Endodermal cell (in vitro differentiated cells): ENCODE measurements at regions not wholly inside any gene's neighbourhood (a gene's known extent, or its start where the extent isn't known, plus 50 kb on each side); places are given as distances from the start of the nearest gene placed in this dataset.

Experiments
- DNase-seq: peaks from one replicate; pipeline ENCODE4 v3.0.0-alpha.2; 2017
- H3K27ac ChIP-seq: 2 replicates; pipeline ENCODE4 v1.5.1; 2013; ENCODE audit warnings: mild to moderate bottlenecking, low read depth, low read length, moderate library complexity
- H3K27me3 ChIP-seq: 2 replicates; pipeline ENCODE4 v1.6.1; 2013; ENCODE audit warnings: mild to moderate bottlenecking, low read length, moderate library complexity; ENCODE audit not compliant: insufficient read depth, control insufficient read depth, poor library complexity, severe bottlenecking
- H3K36me3 ChIP-seq: 2 replicates; pipeline ENCODE4 v1.7.0; 2013; ENCODE audit warnings: mild to moderate bottlenecking, low read length, moderate library complexity; ENCODE audit not compliant: control insufficient read depth, insufficient read depth
- H3K4me1 ChIP-seq: one replicate; pipeline ENCODE4 v1.7.0; 2013; ENCODE audit warnings: low read length; ENCODE audit not compliant: control insufficient read depth, insufficient read depth
- H3K4me3 ChIP-seq: 2 replicates; pipeline ENCODE4 v1.5.1; 2013; ENCODE audit warnings: mild to moderate bottlenecking, low read length, moderate library complexity
- H3K9ac ChIP-seq: 2 replicates; pipeline ENCODE4 v1.6.1; 2013; ENCODE audit warnings: mild to moderate bottlenecking, low read length, moderate library complexity; ENCODE audit not compliant: poor library complexity, severe bottlenecking; ENCODE audit errors: extremely low read depth
- H3K9me3 ChIP-seq: 2 replicates; pipeline ENCODE4 v1.6.1; 2013; ENCODE audit warnings: mild to moderate bottlenecking, low read length, moderate library complexity; ENCODE audit not compliant: control insufficient read depth
- H3K27ac Mint-ChIP-seq: 2 replicates; pipeline ENCODE4 v1.8.0; 2020; ENCODE audit warnings: mixed read lengths
- H3K27me3 Mint-ChIP-seq: 2 replicates; pipeline ENCODE4 v1.8.0; 2021; ENCODE audit warnings: mild to moderate bottlenecking, mixed read lengths; ENCODE audit not compliant: insufficient read depth
- H3K36me3 Mint-ChIP-seq: 2 replicates; pipeline ENCODE4 v1.8.0; 2020; ENCODE audit warnings: low read depth, mixed read lengths
- H3K4me1 Mint-ChIP-seq: 2 replicates; pipeline ENCODE4 v1.8.0; 2020; ENCODE audit warnings: mixed read lengths
- H3K4me3 Mint-ChIP-seq: 2 replicates; pipeline ENCODE4 v1.8.0; 2020; ENCODE audit warnings: mild to moderate bottlenecking, moderate library complexity, mixed read lengths
- H3K9me3 Mint-ChIP-seq: 2 replicates; pipeline ENCODE4 v1.8.0; 2020; ENCODE audit warnings: mild to moderate bottlenecking, mixed read lengths
- CTCF ChIP-seq: fragments of 200-600 bp; sonication (generic); conservative IDR thresholded peaks from 2 replicates; pipeline ENCODE4 v1.5.0; 2021; ENCODE audit warnings: antibody characterized with exemption, mild to moderate bottlenecking
- WGBS, 2 experiments: methylation state at CpG; one replicate each; pipeline versions ENCODE4 v1.1.5 to v1.1.7; 2013; ENCODE audit warnings: missing lambda C conversion rate in 2 of 2, mixed read lengths in 1 of 2; ENCODE audit not compliant: insufficient coverage in 1 of 2, insufficient read length in 1 of 2; 5-methylcytosine and 5-hydroxymethylcytosine counted together

GRCh38 chr14:83864106-83864505, 1665.8 kb upstream of the FLRT2 start:
- peaks cover 28% of the 10 kb centered on the region for H3K4me1 Mint-ChIP-seq
- peaks cover 3% of the 10 kb centered on the region for H3K9me3 Mint-ChIP-seq
- no peaks in the 10 kb centered on the region for H3K9me3 ChIP-seq
- 93 to 96% methylated on average over 4 to 5 of the region's 5 CpGs for WGBS, 2 experiments
- H3K36me3 Mint-ChIP-seq: no peaks in the 10 kb centered on the region
- no peaks in the 10 kb centered on the region for H3K27me3 ChIP-seq
- no peak overlapping the region for H3K4me3 ChIP-seq
- TF ChIP-seq CTCF: no peak
- H3K27me3 Mint-ChIP-seq: no peaks in the 10 kb centered on the region
- H3K36me3 ChIP-seq: no peaks in the 10 kb centered on the region
- H3K4me3 Mint-ChIP-seq: no peak overlapping the region
- H3K27ac ChIP-seq: no peak overlapping the region
- H3K27ac Mint-ChIP-seq: no peak overlapping the region
- DNase-seq: no peak
- no peak overlapping the region for H3K9ac ChIP-seq
- H3K4me1 ChIP-seq: peaks cover 4% of the 10 kb centered on the region

DNA sequence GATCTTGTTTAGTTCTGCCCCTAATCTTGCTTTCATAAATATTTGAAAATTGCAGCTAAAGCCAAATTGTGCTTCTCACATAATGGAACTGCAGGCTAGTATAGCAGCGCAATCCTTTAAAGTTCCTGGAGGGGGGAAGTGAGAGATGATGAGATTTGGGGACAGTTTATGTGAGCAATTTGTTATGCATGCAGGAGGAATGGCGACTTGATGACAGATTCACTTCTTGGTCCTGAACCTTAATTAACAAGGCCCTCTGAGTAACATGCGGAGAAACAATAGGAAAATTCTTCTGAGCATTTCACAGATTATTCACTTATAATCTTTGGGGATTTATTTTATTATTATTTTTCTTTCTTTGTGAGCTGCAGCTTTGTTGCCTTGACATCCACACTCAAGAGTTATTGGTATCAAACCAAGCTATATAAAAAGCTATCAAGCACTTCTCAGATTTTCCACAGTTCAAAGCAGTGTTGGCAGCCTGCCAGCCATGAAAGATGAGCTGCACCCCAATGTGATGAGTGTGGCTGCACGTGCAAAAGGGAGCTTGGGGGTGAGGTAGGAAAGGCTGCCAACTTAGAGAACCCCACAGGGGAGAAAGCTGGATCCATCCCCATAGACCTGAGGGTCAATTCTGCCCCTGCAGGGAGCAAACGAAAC, 1662.2 kb upstream of the FLRT2 start:
- Mint-ChIP-seq H3K27me3 (no peaks in the 10 kb centered on the region), H3K4me1 (peaks cover 17% of the 10 kb centered on the region), H3K4me3 (no peak overlapping the region), H3K27ac (no peak overlapping the region), H3K9me3 (peaks cover 3% of the 10 kb centered on the region), H3K36me3 (no peaks in the 10 kb centered on the region)
- H3K4me3 ChIP-seq: no peak overlapping the region
- H3K9ac ChIP-seq: no peak overlapping the region
- peaks cover 4% of the 10 kb centered on the region for H3K4me1 ChIP-seq
- 67 to 81% methylated on average over 2 to 4 of the region's 5 CpGs for WGBS, 2 experiments
- no peaks in the 10 kb centered on the region for H3K36me3 ChIP-seq
- H3K9me3 ChIP-seq: no peaks in the 10 kb centered on the region
- H3K27me3 ChIP-seq: no peaks in the 10 kb centered on the region
- TF ChIP-seq CTCF: no peak
- H3K27ac ChIP-seq: no peak overlapping the region
- DNase-seq: no peak

- Histone ChIP-seq H3K36me3 (no peaks in the 10 kb centered on the region), H3K4me1 (no peaks in the 10 kb centered on the region), H3K9me3 (no peaks in the 10 kb centered on the region), H3K27ac (no peak overlapping the region), H3K9ac (no peak overlapping the region), H3K27me3 (no peaks in the 10 kb centered on the region), H3K4me3 (no peak overlapping the region)
- no peak overlapping the region for H3K4me3 Mint-ChIP-seq
- 90% methylated on average over 2 of the region's 2 CpGs for WGBS, 2 experiments
- TF ChIP-seq CTCF: no peak
- no peak overlapping the region for H3K27ac Mint-ChIP-seq
- no peaks in the 10 kb centered on the region for H3K27me3 Mint-ChIP-seq
- DNase-seq: no peak
- H3K9me3 Mint-ChIP-seq: peaks cover 3% of the 10 kb centered on the region
- no peaks in the 10 kb centered on the region for H3K36me3 Mint-ChIP-seq
- no peaks in the 10 kb centered on the region for H3K4me1 Mint-ChIP-seq
Observed at GRCh38 chr14:83870546-83871270, 1659.2 kb upstream of the FLRT2 start.
